Hypothalamus (tissue), 51 donors: ENCODE measurements at regions not wholly inside any gene's neighbourhood (a gene's known extent, or its start where the extent isn't known, plus 50 kb on each side); places are given as distances from the start of the nearest gene placed in this dataset.

ENCODE experiments used
- DNase-seq, 51 donors: peaks; one replicate each; lab custom pipeline; 2025; lab: John Stamatoyannopoulos, UW

GRCh38 chr13:20351281-20352022 is 119.3 kb upstream of the GJB6 start:
- DNase-seq, result no peak

- DNase-seq, result no peak
Observed at GRCh38 chr13:20350819-20351218, 118.7 kb upstream of the GJB6 start.

- DNase-seq, result no peak
Observed at GRCh38 chr13:20350382-20350763, 118.3 kb upstream of the GJB6 start.

- DNase-seq, result no peak
Observed at GRCh38 chr13:20349564-20350381, 117.7 kb upstream of the GJB6 start.

- DNase-seq, result no peak
Observed at GRCh38 chr13:20348645-20349408, 116.7 kb upstream of the GJB6 start.

- DNase-seq, result no peak
Observed at GRCh38 chr13:20348018-20348417, 115.9 kb upstream of the GJB6 start.

- no peak for DNase-seq
Observed at GRCh38 chr13:20344836-20345490, 112.8 kb upstream of the GJB6 start.

GRCh38 chr13:20342311-20342710 is 110.2 kb upstream of the GJB6 start:
- DNase-seq, result no peak

GRCh38 chr13:20340759-20341171 is 108.6 kb upstream of the GJB6 start:
- DNase-seq, result peak in 5 of 51 donors; percentile 12 to 63 (median 18)

- peak in 8 of 51 donors; percentile 11 to 57 (median 17) for DNase-seq
Observed at GRCh38 chr13:20340136-20340758, 108.1 kb upstream of the GJB6 start.

- no peak for DNase-seq
Observed at GRCh38 chr13:20337884-20338551, 105.9 kb upstream of the GJB6 start.

- no peak for DNase-seq
Observed at GRCh38 chr13:20336761-20337160, 104.6 kb upstream of the GJB6 start.

GRCh38 chr13:20334309-20334708 is 102.2 kb upstream of the GJB6 start:
- DNase-seq, result no peak

GRCh38 chr13:20332361-20333096 is 100.4 kb upstream of the GJB6 start:
- DNase-seq, result no peak

GRCh38 chr13:20331949-20332348 is 99.8 kb upstream of the GJB6 start:
- no peak for DNase-seq

GRCh38 chr13:20331419-20331818 is 99.3 kb upstream of the GJB6 start:
- DNase-seq, result no peak

- no peak for DNase-seq
Observed at GRCh38 chr13:20326809-20327208, 94.7 kb upstream of the GJB6 start.

GRCh38 chr13:20326276-20326675 is 94.2 kb upstream of the GJB6 start:
- no peak for DNase-seq

GRCh38 chr13:20320885-20321284 is 88.8 kb upstream of the GJB6 start:
- no peak for DNase-seq
